ENCODE measurements at regions not wholly inside any gene's neighbourhood (a gene's known extent, or its start where the extent isn't known, plus 50 kb on each side); places are given as distances from the start of the nearest gene placed in this dataset.

- FAIRE-seq, result no peak
Measured at GRCh38 chr18:56374007-56374655, 264.3 kb downstream of the TXNL1 start.

DNA sequence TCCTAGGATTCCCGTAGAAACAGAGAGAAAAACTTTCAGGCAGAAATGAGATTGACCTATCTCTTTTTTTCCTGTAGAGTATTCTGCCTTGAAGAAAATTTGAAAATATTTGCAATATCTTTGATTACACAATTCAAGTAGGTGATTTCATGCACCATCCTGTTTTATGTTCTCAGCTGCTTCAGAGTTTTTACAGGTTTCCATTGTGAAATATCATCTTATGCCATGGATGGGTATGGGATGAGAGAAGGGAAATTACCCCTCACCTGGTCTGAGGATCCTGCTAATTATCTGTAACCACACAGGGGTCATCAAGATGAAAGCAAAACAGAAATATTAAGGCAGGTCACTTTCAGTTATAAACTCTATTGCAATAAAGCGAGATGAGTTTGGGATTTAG is 264.8 kb downstream of the TXNL1 start:
- no peak for FAIRE-seq

GRCh38 chr18:56368066-56368465 is 270.3 kb downstream of the TXNL1 start:
- FAIRE-seq, result no peak

- no peak for FAIRE-seq
Measured at GRCh38 chr18:56358608-56359280, 279.6 kb downstream of the TXNL1 start.

DNA sequence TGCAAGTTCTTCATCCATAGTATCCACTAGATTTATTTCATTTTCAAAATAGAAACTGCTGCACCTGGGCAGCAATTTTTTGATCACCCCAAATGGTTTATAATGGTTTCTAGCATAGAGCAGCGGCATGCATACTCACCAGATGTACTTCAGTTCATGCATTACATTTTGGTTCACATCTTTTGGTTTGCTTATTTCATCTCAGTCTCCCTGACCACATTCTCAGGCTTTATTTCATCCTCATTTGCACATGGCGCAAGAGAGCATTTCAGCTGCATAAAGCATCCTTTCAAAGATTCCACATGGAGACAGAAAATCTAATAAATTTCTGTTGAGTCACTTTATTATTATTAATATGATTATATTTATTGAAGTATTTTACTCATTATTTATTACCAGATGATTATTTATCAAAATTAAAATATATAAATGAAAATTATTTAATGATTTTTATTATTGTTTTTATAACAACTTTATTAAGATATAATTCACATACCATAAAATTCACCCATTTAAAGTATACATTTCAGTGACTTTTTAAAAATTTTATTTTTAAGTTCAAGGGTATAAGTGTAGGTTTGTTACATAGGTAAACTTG is 284.6 kb downstream of the TXNL1 start:
- peak; percentile 45 for FAIRE-seq

DNA sequence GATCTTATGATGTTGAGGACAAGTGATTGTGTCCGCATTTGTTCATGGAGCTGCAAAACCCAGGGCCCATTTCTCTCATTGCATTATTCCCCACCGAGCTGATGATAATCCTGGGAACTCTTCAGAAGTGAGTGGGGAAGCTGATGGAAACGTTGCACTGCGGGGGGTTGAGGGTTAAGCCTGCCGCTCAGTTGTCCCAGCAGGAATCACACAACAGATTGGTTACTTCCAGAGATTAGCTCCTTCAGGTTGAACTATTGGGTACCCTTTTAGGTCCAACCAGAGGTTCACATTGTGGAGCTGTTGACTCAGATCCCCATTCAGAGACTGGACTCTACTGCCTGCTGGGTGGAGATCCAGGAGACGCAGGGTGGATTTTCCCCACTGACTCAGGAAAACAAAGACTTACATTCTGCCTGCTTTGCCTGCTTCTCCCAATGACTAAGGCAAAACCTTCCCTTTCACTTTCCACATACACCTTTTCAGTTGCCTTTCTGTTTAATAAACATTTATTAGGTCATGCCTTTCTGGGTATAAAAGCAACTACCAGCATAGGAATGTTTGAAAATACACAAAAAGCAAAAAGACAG is 286.4 kb downstream of the TXNL1 start:
- no peak for FAIRE-seq

DNA sequence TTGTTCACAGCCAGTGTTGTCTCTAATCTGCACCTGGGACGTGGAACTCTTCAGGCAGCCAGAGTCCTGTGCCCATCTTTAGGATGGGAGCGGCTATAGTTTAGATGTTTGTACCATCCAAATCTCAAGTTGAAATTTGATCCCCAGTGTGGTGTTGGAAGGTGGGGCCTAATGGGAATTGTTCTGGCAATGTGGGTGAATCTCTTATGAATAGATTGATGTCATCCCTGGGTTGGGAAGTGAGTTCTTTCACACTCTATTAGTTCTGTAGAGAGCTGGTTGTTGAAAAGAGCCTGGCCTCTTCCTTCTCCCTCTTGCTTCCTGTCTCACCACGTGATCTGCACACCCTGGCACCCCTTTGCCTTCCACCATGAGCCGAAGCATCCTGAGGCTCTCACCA is 300.9 kb downstream of the TXNL1 start:
- no peak for FAIRE-seq

DNA sequence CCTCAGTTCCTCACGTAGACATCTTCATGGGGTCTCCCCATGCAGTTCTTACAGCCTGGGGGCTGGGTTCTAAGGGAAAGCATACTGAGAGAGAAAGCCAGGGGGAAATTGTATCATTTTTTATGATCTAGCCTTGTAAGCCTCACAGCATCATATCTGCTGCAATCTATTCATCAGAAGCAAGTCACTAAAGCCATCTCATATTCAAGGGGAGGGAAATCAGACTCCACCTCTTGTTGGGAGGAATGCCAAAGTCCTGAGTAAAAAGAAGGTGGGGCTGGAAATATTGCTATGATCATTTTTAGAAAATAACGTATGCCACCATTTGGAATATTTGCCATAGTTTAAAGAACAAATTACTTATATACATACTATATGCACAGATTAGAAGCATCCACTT is 304.6 kb downstream of the TXNL1 start:
- FAIRE-seq, result no peak

- FAIRE-seq, result no peak
Measured at GRCh38 chr18:56333146-56333545, 305.2 kb downstream of the TXNL1 start.

GRCh38 chr18:56332371-56332770 is 306.0 kb downstream of the TXNL1 start:
- FAIRE-seq, result no peak

- no peak for FAIRE-seq
Measured at GRCh38 chr18:56330366-56331110, 307.9 kb downstream of the TXNL1 start.

GRCh38 chr18:56329536-56329935 is 308.9 kb downstream of the TXNL1 start:
- FAIRE-seq, result no peak

DNA sequence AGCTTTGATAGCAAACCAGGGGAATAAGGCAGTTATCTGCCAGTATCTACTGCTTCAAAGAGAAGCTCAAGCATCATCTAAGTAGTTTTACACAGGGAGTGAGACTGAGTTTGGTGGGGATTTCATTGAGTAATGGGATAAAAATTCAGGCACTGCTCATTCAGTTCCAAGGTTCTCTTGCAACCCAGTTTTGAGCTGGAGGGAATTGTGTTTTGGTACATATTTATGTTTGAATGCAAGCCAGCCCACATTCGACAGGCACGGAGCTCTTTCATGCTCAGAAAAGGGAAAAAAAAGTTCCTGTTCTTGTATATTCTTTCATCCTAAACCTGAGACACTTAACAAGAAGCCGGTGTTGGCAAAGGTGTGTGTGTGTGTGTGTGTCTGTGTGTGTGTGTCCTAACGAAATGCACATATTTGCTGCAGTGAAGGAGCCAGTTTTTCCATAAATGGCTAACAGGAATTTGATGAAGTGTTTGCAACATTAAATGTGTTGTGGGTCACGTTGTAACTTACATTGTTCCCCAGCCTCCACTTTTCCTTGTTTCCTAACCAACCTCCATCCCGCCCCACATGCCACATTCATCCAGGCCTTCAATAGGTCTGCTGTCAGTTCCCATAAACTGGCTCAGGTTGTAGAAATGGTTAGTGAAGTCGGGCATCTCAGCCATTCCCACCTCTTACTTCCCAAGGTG is 311.1 kb downstream of the TXNL1 start:
- no peak for FAIRE-seq

DNA sequence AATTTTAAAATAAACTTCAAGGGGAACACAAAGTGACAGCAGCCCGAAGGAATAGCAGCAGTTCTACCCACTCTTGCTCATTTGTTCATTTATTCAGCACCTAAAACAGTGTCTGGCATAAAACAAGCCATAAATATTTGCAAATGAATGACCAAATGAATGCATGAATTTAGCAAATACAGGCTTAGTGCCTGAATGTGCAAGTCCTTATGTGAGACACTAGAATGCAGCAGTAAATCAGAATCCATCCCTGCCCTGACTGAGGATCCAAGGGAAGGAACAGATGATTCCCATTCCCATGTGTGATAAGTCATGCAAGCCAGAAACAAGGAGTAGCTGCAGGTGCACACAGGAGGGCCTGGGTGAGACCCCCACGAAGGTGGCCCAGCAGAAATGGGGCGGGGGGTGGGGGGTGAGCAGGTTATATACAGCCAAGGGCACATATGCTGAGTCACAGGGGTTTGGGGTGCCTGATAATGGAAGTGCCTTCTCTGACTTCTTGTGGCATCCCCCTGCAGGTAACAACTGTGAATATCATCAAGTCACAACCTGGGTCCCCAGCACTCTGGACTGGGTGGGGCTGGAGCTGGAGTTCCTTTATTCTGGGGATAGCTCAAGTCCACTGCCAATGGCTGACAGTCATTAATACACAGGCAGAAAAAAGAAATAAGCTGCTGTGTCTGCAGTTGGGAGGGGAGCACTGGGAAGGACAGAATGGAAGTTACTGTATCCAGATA is 311.9 kb downstream of the TXNL1 start:
- FAIRE-seq, result no peak

DNA sequence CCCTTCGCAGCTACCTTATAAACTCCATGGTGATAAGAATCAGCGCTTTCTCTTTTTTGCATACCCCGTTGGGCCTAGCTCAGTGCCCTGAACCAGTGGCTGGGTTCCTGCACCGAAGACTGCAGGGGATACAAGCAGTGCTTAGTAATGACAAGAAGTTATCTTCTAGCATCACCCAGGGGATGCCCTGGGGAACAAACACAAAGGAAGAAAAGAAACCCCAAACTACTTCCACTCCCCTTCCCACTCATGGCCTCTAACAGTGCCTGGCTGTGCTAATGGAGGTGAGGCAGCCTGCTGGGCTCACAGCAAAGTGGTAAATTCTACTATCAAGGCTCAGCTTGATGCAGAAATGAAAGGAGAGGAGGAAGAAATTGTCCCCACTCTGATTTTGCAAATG is 314.7 kb downstream of the TXNL1 start:
- FAIRE-seq, result no peak

DNA sequence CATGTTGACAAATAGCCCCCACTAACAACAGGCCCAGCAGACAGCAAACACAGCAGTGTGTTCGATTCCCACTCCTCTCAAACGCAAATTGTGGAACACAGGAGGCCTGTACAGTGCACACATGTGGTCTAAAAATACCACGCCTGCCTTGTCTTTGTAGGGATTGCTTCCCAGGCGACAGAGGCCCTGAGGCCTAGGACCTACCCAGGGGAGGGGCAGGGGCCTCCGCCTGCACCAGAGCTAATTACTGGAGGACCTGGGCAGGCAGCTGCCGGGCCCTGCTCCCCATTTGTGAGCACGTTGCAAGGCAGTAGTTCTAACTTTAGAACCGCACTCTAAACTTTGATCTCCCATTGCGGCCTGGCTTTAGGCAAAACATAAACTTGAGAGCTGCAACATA is 316.0 kb downstream of the TXNL1 start:
- FAIRE-seq, result no peak

DNA sequence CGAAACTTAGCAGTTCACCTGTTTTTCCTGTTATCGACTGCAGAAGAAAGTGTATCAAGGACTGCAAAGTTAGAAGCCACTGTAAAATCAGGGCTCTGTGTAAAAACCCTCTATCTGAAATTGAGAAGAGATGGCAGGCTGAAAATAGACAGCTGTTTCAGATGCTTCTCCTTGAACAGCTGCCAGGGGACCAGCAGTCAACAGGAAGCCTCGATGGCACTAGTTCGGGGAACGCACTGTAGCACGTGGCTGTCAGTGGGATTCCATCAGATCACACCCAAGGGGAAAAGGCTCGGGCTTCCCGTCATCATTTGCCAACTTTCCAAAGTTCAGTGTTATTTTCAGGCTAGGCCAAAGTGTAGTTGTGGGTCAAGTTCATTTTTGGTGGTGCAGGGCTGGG is 316.9 kb downstream of the TXNL1 start:
- FAIRE-seq, result no peak

GRCh38 chr18:56319953-56320352 is 318.4 kb downstream of the TXNL1 start:
- no peak for FAIRE-seq

DNA sequence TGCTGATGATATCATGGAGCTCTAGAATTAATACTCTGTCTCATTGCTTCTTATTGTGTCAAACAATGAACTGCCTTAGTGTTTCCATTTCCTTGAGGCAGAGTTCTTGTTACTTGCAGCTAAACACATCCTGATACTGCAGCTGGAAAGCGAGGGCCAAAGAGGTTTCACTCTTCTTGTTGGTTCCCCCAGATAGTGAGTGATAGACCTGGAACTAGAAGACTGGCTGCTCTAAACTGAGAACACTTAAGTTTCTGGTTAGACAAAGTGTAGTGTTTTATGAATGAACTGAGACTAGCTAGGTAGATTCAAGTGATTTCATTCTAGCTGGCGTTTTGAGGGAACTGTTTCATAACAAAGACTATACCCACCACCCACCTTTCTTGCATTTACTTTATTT is 321.7 kb downstream of the TXNL1 start:
- FAIRE-seq, result no peak

DNA sequence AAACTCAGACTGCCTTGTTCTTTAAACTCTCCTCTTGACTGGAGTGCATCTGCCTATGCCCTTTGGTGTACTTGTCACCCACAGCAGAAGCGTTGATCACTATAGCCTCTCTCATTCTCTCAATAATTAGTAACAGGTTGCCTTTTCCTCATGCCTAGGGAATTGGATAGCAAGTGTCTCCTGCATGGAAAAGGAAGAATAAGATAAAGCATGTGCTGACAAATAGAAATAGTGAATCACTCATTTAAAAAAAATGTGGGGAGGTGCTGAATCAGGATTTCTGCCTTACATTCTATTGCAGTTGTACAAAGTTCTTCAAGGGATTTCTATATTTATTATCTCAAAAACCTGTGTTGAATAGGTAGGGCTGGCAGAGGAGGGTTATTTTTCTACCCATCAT is 323.0 kb downstream of the TXNL1 start:
- no peak for FAIRE-seq

DNA sequence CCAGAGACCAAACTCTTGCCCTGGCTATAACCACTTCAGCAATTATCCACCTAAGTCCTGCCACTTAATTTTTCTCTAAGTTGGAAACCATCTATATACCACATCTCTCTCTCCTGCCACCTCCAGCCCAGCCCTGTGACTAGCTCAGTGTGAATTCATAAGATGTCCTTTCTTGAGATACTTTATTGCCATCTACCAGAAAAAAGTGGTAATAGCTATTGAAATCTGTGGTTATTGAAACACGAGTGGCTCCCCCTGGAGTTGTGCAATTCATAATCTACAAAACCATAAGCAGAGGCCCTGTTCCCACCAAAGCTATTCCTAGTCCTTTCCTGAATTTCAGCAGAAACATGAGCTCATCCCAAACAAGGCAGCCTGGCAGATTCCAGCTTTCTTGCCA is 324.0 kb downstream of the TXNL1 start:
- FAIRE-seq, result no peak

Data from colon (tissue), 2 donors.